ENCODE measurements at regions not wholly inside any gene's neighbourhood (a gene's known extent, or its start where the extent isn't known, plus 50 kb on each side); places are given as distances from the start of the nearest gene placed in this dataset.
A peak's percentile ranks its signal among the peaks of the same experiment; 100 is the strongest.
"Not testable (repeated sequence)": the region's sequence is repeated elsewhere in the genome, so short reads cannot be mapped to it uniquely, and the experiment has no call there.

- peak; percentile 73 for DNase-seq (ENCODE audit: low read depth)
- H3K4me3 ChIP-seq (ENCODE audit: low read length), result no peak overlapping the region
- no peak for TF ChIP-seq CTCF (IDR thresholded peaks at IDR 0.05; ENCODE audit: insufficient read depth, low read depth, low read length, missing control alignments)
Observed at GRCh38 chr3:20240154-20240883, 54.3 kb upstream of the SGO1 start.

GRCh38 chr3:20238199-20238598 lies 52.2 kb upstream of the SGO1 start:
- H3K4me3 ChIP-seq (ENCODE audit: low read length); DNase-seq (ENCODE audit: low read depth): not testable (repeated sequence)

- DNase-seq (ENCODE audit: low read depth), result no peak
- no peak overlapping the region for H3K4me3 ChIP-seq (ENCODE audit: low read length)
- TF ChIP-seq CTCF (IDR thresholded peaks at IDR 0.05; ENCODE audit: insufficient read depth, low read depth, low read length, missing control alignments), result no peak
Observed at GRCh38 chr3:20236603-20237002, 50.6 kb upstream of the SGO1 start.

Data from epithelial cell of esophagus (primary cell).